CD14-positive monocyte (primary cell): ENCODE measurements at regions not wholly inside any gene's neighbourhood (a gene's known extent, or its start where the extent isn't known, plus 50 kb on each side); places are given as distances from the start of the nearest gene placed in this dataset.

Experiments
- DNase-seq, 3 donors: peaks; one replicate each; pipeline ENCODE4 v3.0.0-alpha.2; 2011 to 2022
- H2AFZ ChIP-seq: 2 replicates; pipeline ENCODE4 v1.6.0; 2012; ENCODE audit warnings: mild to moderate bottlenecking, low read depth, low read length, inconsistent platforms; ENCODE audit not compliant: insufficient read depth, poor library complexity, severe bottlenecking
- H3K27ac ChIP-seq, 2 donors: 1 replicate in 1 of 2; 2 replicates in 1 of 2; pipeline ENCODE4 v1.5.1; 2012 to 2013; ENCODE audit warnings: low read length in 2 of 2, control low read depth in 1 of 2, inconsistent platforms in 1 of 2, low read depth in 1 of 2, mild to moderate bottlenecking in 1 of 2
- H3K27me3 ChIP-seq, 2 donors: one replicate each; pipeline versions ENCODE4 v1.6.0 to v1.6.1; 2011 to 2013; ENCODE audit warnings: low read length in 2 of 2; ENCODE audit not compliant: control insufficient read depth in 2 of 2, insufficient read depth in 2 of 2
- H3K36me3 ChIP-seq, 2 donors: replicated peaks in 1 of 2; 1 replicate in 1 of 2; 2 replicates in 1 of 2; pipeline versions ENCODE4 v1.5.1 to v1.6.1; 2012 to 2013; ENCODE audit warnings: low read length in 2 of 2, control low read depth in 1 of 2, inconsistent platforms in 1 of 2, mild to moderate bottlenecking in 1 of 2; ENCODE audit not compliant: insufficient read depth in 2 of 2, control insufficient read depth in 1 of 2
- H3K4me1 ChIP-seq, 2 donors: 1 replicate in 1 of 2; 2 replicates in 1 of 2; pipeline versions ENCODE4 v1.5.1 to v1.6.1; 2012 to 2013; ENCODE audit warnings: low read length in 2 of 2, control low read depth in 1 of 2, inconsistent platforms in 1 of 2, mild to moderate bottlenecking in 1 of 2, moderate library complexity in 1 of 2; ENCODE audit not compliant: insufficient read depth in 2 of 2, control insufficient read depth in 1 of 2
- H3K4me2 ChIP-seq: replicated peaks from 2 replicates; pipeline ENCODE3; 2012; ENCODE audit warnings: low read length, moderate library complexity, mild to moderate bottlenecking; ENCODE audit not compliant: poor library complexity, severe bottlenecking; ENCODE audit errors: extremely low read depth
- H3K4me3 ChIP-seq, 3 experiments: fragments of 200-600 bp in 1 of 3; sonication (generic) in 1 of 3; replicated peaks in 1 of 3; 1 replicate in 2 of 3; 2 replicates in 1 of 3; pipeline ENCODE4 v1.5.1; 2011 to 2013; ENCODE audit warnings: low read length in 3 of 3, mild to moderate bottlenecking in 3 of 3, control low read depth in 2 of 3, low read depth in 2 of 3, inconsistent platforms in 1 of 3, moderate library complexity in 1 of 3
- H3K79me2 ChIP-seq: 2 replicates; pipeline ENCODE4 v1.6.0; 2012; ENCODE audit warnings: mild to moderate bottlenecking, control low read depth, inconsistent platforms, low read length, moderate library complexity; ENCODE audit not compliant: insufficient read depth
- H3K9ac ChIP-seq: 2 replicates; pipeline ENCODE4 v1.6.0; 2017; ENCODE audit warnings: low read length, mild to moderate bottlenecking; ENCODE audit not compliant: insufficient read depth, poor library complexity, severe bottlenecking
- H3K9me3 ChIP-seq, 2 donors: replicated peaks in 1 of 2; 1 replicate in 1 of 2; 2 replicates in 1 of 2; pipeline versions ENCODE4 v1.5.1 to v1.6.1; 2012 to 2013; ENCODE audit warnings: low read length in 2 of 2, control low read depth in 1 of 2; ENCODE audit not compliant: control insufficient read depth in 1 of 2, insufficient read depth in 1 of 2
- H4K20me1 ChIP-seq: 2 replicates; pipeline ENCODE4 v1.6.0; 2012; ENCODE audit warnings: mild to moderate bottlenecking, low read length, control low read depth, moderate library complexity; ENCODE audit not compliant: insufficient read depth
- H3K27ac Mint-ChIP-seq, 7 donors: one replicate each; pipeline ENCODE4 v1.8.0; 2020; ENCODE audit warnings: mild to moderate bottlenecking in 7 of 7, mixed read lengths in 7 of 7, moderate library complexity in 6 of 7, inconsistent platforms in 2 of 7
- H3K27me3 Mint-ChIP-seq, 3 donors: one replicate each; pipeline ENCODE4 v1.8.0; 2021 to 2022; ENCODE audit warnings: low read depth in 3 of 3, mild to moderate bottlenecking in 3 of 3, mixed read lengths in 3 of 3, moderate library complexity in 3 of 3, inconsistent platforms in 1 of 3
- H3K36me3 Mint-ChIP-seq, 2 donors: one replicate each; pipeline ENCODE4 v1.8.0; 2020; ENCODE audit warnings: mixed read lengths in 2 of 2, inconsistent platforms in 1 of 2, mild to moderate bottlenecking in 1 of 2
- H3K4me1 Mint-ChIP-seq: one replicate; pipeline ENCODE4 v1.8.0; 2020; ENCODE audit warnings: mild to moderate bottlenecking, mixed read lengths
- H3K4me3 Mint-ChIP-seq, 2 donors: one replicate each; pipeline ENCODE4 v1.8.0; 2020; ENCODE audit warnings: mild to moderate bottlenecking in 2 of 2, mixed read lengths in 2 of 2, moderate library complexity in 1 of 2
- H3K9me3 Mint-ChIP-seq, 7 donors: one replicate each; pipeline ENCODE4 v1.8.0; 2020 to 2022; ENCODE audit warnings: mixed read lengths in 7 of 7, mild to moderate bottlenecking in 6 of 7, moderate library complexity in 6 of 7, inconsistent platforms in 2 of 7
- CTCF ChIP-seq: fragments of 200-600 bp; IDR thresholded peaks from one replicate; pipeline ENCODE4 v1.8.0; 2022; ENCODE audit warnings: antibody characterized with exemption, mild to moderate bottlenecking
- WGBS: methylation state at CpG from one replicate; pipeline ENCODE4 v1.1.5; 2013; ENCODE audit warnings: missing lambda C conversion rate; ENCODE audit not compliant: insufficient coverage; 5-methylcytosine and 5-hydroxymethylcytosine counted together
- intact Hi-C, 2 donors: fragments of 100-400 bp; cut with micrococcal nuclease; formaldehyde crosslinking; loops; one replicate each; pipeline versions ENCODE4 v1.15.0 to v1.15.1; 2023

DNA sequence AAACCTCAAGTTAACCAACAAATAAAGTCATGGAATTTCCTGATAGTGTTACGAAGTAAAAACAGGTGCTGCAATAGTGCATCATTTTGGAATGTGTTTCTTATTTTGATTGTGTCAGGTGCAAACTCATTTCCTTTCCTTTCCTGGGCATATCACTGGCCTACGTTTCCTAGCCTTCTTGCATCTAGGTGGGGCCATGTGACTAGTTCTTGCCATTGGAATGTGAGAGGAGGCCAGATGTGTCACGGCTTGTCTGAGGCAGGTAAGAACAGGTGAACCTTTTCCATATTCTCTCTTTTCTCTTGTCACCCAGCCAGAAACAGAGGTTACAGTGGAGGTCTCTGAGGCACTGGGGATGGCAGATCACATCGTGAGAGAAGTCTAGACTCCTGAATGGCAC lies 868.0 kb downstream of the RPA4 start:
- TF ChIP-seq CTCF: no peak
- Histone ChIP-seq H3K27ac (no peak overlapping the region), H2AFZ (no peak overlapping the region), H3K9ac (no peak overlapping the region), H3K4me1 (no peaks in the 10 kb centered on the region), H3K27me3 (no peaks in the 10 kb centered on the region), H3K9me3 (no peaks in the 10 kb centered on the region), H3K36me3 (no peaks in the 10 kb centered on the region), H3K4me2 (no peak overlapping the region), H4K20me1 (no peaks in the 10 kb centered on the region), H3K4me3 (no peak overlapping the region), H3K79me2 (no peaks in the 10 kb centered on the region)
- intact Hi-C loops: no loop called here
- no peak for DNase-seq
- Mint-ChIP-seq H3K27me3 (peaks cover 0 to 5% (median 0%) of the 10 kb centered on the region in 3 donors), H3K36me3 (no peaks in the 10 kb centered on the region), H3K9me3 (peaks cover 0 to 3% (median 1%) of the 10 kb centered on the region in 7 donors), H3K4me3 (no peak overlapping the region), H3K4me1 (no peaks in the 10 kb centered on the region), H3K27ac (no peak overlapping the region)
- no CpG with 5 or more reads among the region's 4 CpGs for WGBS

DNA sequence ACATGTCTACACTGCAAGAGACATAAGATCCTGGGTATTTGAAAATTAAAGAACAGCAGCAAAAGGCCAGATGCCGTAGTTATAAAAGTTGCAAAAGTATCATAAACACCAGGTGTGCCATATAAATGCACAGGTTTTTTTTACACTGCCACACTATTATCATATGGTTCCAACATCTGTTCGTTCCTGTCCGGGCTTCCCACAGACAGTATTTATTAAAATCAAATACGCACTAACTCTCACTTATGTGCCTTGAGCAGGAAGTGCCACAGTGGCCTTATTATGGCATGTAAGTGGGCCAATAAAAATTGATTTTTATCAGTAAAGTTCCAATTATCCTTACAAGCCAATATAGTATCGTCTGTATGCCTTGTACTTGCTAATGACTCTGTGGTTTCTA lies 873.2 kb downstream of the RPA4 start:
- no peaks in the 10 kb centered on the region for H3K36me3 Mint-ChIP-seq
- H3K4me1 Mint-ChIP-seq: no peaks in the 10 kb centered on the region
- Histone ChIP-seq H3K79me2 (no peaks in the 10 kb centered on the region), H3K9ac (no peak overlapping the region), H3K4me2 (no peak overlapping the region), H3K9me3 (no peaks in the 10 kb centered on the region), H3K4me3 (no peak overlapping the region), H4K20me1 (no peaks in the 10 kb centered on the region), H3K27me3 (no peaks in the 10 kb centered on the region), H3K27ac (no peak overlapping the region), H3K4me1 (no peaks in the 10 kb centered on the region), H3K36me3 (no peaks in the 10 kb centered on the region), H2AFZ (no peak overlapping the region)
- H3K4me3 Mint-ChIP-seq: no peak overlapping the region
- no peaks in the 10 kb centered on the region for H3K27me3 Mint-ChIP-seq
- no peaks in the 10 kb centered on the region for H3K9me3 Mint-ChIP-seq
- intact Hi-C loops: no loop called here
- no peak for DNase-seq
- TF ChIP-seq CTCF: no peak
- H3K27ac Mint-ChIP-seq: no peak overlapping the region
- no CpG with 5 or more reads among the region's 5 CpGs for WGBS
